Parathyroid adenoma (tissue), 2 donors: ENCODE measurements at regions not wholly inside any gene's neighbourhood (a gene's known extent, or its start where the extent isn't known, plus 50 kb on each side); places are given as distances from the start of the nearest gene placed in this dataset.

Experiments used
- H2AFZ ChIP-seq: fragments of 300-600 bp; sonication (generic); one replicate; pipeline ENCODE4 v1.7.0; 2017; ENCODE audit warnings: antibody characterized with exemption, mild to moderate bottlenecking
- H3K27ac ChIP-seq: fragments of 300-600 bp; sonication (generic); one replicate; pipeline ENCODE4 v1.7.0; 2017
- H3K27me3 ChIP-seq: fragments of 300-600 bp; sonication (generic); one replicate; pipeline ENCODE4 v1.7.0; 2017; ENCODE audit warnings: low read length; ENCODE audit not compliant: control insufficient read depth, insufficient read depth
- H3K36me3 ChIP-seq: fragments of 300-600 bp; sonication (generic); one replicate; pipeline ENCODE4 v1.7.0; 2017; ENCODE audit warnings: low read length; ENCODE audit not compliant: control insufficient read depth, insufficient read depth
- H3K4me1 ChIP-seq: fragments of 300-600 bp; sonication (generic); one replicate; pipeline ENCODE4 v1.7.0; 2017; ENCODE audit warnings: control low read depth
- H3K4me2 ChIP-seq: fragments of 300-600 bp; sonication (generic); one replicate; pipeline ENCODE4 v1.7.0; 2017; ENCODE audit warnings: low read length
- H3K4me3 ChIP-seq: fragments of 300-600 bp; sonication (generic); one replicate; pipeline ENCODE4 v1.7.0; 2017; ENCODE audit warnings: low read depth, low read length
- H3K79me2 ChIP-seq: fragments of 300-600 bp; sonication (generic); one replicate; pipeline ENCODE4 v1.7.0; 2017; ENCODE audit warnings: control low read depth
- H3K9ac ChIP-seq: fragments of 300-600 bp; sonication (generic); one replicate; pipeline ENCODE4 v1.7.0; 2017; ENCODE audit warnings: mild to moderate bottlenecking
- H3K9me3 ChIP-seq: fragments of 300-600 bp; sonication (generic); one replicate; pipeline ENCODE4 v1.7.0; 2017; ENCODE audit warnings: low read length; ENCODE audit not compliant: control insufficient read depth
- CTCF ChIP-seq: fragments of 300-600 bp; sonication (generic); IDR thresholded peaks from one replicate; pipeline ENCODE4 v1.7.0; 2017; ENCODE audit warnings: antibody characterized with exemption, mild to moderate bottlenecking
- donor health status: primary hyperparathyroidism.

- no peak overlapping the region for H3K27ac ChIP-seq
- H3K9me3 ChIP-seq = no peaks in the 10 kb centered on the region
- H3K79me2 ChIP-seq = no peaks in the 10 kb centered on the region
- no peaks in the 10 kb centered on the region for H3K36me3 ChIP-seq
- no peak overlapping the region for H3K4me3 ChIP-seq
- TF ChIP-seq CTCF = no peak
- no peaks in the 10 kb centered on the region for H3K27me3 ChIP-seq
- no peak overlapping the region for H3K4me2 ChIP-seq
- H2AFZ ChIP-seq = no peak overlapping the region
- no peak overlapping the region for H3K9ac ChIP-seq
- no peaks in the 10 kb centered on the region for H3K4me1 ChIP-seq
Observed at GRCh38 chr5:44183753-44184152, 205.5 kb downstream of the FGF10 start.

GRCh38 chr5:44183312-44183711 lies 205.9 kb downstream of the FGF10 start:
- Histone ChIP-seq H3K4me1 (no peaks in the 10 kb centered on the region), H3K9me3 (no peaks in the 10 kb centered on the region), H3K9ac (no peak overlapping the region), H3K36me3 (no peaks in the 10 kb centered on the region), H3K27me3 (no peaks in the 10 kb centered on the region), H3K79me2 (no peaks in the 10 kb centered on the region), H3K4me3 (no peak overlapping the region), H3K4me2 (no peak overlapping the region), H2AFZ (no peak overlapping the region), H3K27ac (no peak overlapping the region)
- no peak for TF ChIP-seq CTCF

- no peaks in the 10 kb centered on the region for H3K27me3 ChIP-seq
- no peaks in the 10 kb centered on the region for H3K36me3 ChIP-seq
- H3K4me3 ChIP-seq = no peak overlapping the region
- H2AFZ ChIP-seq = no peak overlapping the region
- H3K4me2 ChIP-seq = no peak overlapping the region
- no peak for TF ChIP-seq CTCF
- H3K9me3 ChIP-seq = no peaks in the 10 kb centered on the region
- no peaks in the 10 kb centered on the region for H3K79me2 ChIP-seq
- no peak overlapping the region for H3K27ac ChIP-seq
- H3K9ac ChIP-seq = no peak overlapping the region
- no peaks in the 10 kb centered on the region for H3K4me1 ChIP-seq
Observed at GRCh38 chr5:44178414-44178813, 210.8 kb downstream of the FGF10 start.

- H3K27ac ChIP-seq = no peak overlapping the region
- H3K9ac ChIP-seq = no peak overlapping the region
- TF ChIP-seq CTCF = no peak
- no peaks in the 10 kb centered on the region for H3K4me1 ChIP-seq
- no peak overlapping the region for H3K4me3 ChIP-seq
- no peaks in the 10 kb centered on the region for H3K9me3 ChIP-seq
- H3K4me2 ChIP-seq = no peak overlapping the region
- no peaks in the 10 kb centered on the region for H3K27me3 ChIP-seq
- no peak overlapping the region for H2AFZ ChIP-seq
- no peaks in the 10 kb centered on the region for H3K79me2 ChIP-seq
- H3K36me3 ChIP-seq = no peaks in the 10 kb centered on the region
Observed at GRCh38 chr5:44167540-44167939, 221.7 kb downstream of the FGF10 start.

GRCh38 chr5:44160369-44160768 lies 228.9 kb downstream of the FGF10 start:
- Histone ChIP-seq H3K4me2 (no peak overlapping the region), H3K27me3 (no peaks in the 10 kb centered on the region), H3K27ac (no peak overlapping the region), H3K79me2 (no peaks in the 10 kb centered on the region), H3K4me3 (no peak overlapping the region), H3K36me3 (no peaks in the 10 kb centered on the region), H3K9ac (no peak overlapping the region), H2AFZ (no peak overlapping the region), H3K9me3 (no peaks in the 10 kb centered on the region), H3K4me1 (no peaks in the 10 kb centered on the region)
- no peak for TF ChIP-seq CTCF
